ENCODE measurements at regions not wholly inside any gene's neighbourhood (a gene's known extent, or its start where the extent isn't known, plus 50 kb on each side); places are given as distances from the start of the nearest gene placed in this dataset.

DNA sequence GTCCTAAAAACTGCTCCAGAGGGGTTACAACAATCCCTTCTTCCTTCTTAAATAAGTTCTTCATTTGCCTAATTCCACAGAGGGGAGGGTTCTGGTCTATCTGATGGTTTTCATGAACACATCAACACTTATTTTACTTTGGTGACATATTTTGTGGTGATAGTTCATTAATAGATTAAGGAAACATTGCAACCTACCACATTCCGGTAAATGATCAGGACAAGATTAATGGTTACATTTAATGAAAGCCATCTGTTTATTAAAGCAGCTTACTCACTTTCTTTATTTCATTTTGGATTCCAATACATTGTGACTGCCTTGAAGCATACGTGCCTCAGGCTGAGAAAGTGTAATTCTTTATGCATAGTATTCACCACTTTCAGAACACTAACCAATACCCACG, 101.0 kb downstream of the SKIDA1 start:
- Histone ChIP-seq H3K36me3 (no peaks in the 10 kb centered on the region), H3K27me3 (no peaks in the 10 kb centered on the region), H3K27ac (no peak overlapping the region), H3K4me3 (no peak overlapping the region), H3K9me3 (no peaks in the 10 kb centered on the region), H3K4me1 (no peaks in the 10 kb centered on the region)
- in situ Hi-C loops (cut with MboI; ENCODE audit: low pct_ligation_motif_present in 1 of 4, low pct_unique_long_range_greater_than_20kb in 1 of 4, low sequenced_read_pairs in 3 of 4): no loop called here
- intact Hi-C loops (cut with DNase I; ENCODE audit: low total_unique reads): no loop called here
- 50 to 55% methylated on average over 3 of the region's 3 CpGs for WGBS, 2 donors (ENCODE audit: low coverage in 1 of 2)
- no peak for DNase-seq
- TF ChIP-seq POLR2AphosphoS5 (IDR thresholded peaks at IDR 0.05) (no peak), POLR2A (IDR thresholded peaks at IDR 0.05) (no peak), EP300 (IDR thresholded peaks at IDR 0.05; ENCODE audit: low read depth) (no peak)
- TF ChIP-seq, protein P1, sequence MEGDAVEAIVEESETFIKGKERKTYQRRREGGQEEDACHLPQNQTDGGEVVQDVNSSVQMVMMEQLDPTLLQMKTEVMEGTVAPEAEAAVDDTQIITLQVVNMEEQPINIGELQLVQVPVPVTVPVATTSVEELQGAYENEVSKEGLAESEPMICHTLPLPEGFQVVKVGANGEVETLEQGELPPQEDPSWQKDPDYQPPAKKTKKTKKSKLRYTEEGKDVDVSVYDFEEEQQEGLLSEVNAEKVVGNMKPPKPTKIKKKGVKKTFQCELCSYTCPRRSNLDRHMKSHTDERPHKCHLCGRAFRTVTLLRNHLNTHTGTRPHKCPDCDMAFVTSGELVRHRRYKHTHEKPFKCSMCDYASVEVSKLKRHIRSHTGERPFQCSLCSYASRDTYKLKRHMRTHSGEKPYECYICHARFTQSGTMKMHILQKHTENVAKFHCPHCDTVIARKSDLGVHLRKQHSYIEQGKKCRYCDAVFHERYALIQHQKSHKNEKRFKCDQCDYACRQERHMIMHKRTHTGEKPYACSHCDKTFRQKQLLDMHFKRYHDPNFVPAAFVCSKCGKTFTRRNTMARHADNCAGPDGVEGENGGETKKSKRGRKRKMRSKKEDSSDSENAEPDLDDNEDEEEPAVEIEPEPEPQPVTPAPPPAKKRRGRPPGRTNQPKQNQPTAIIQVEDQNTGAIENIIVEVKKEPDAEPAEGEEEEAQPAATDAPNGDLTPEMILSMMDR (IDR thresholded peaks at IDR 0.05): no peak

DNA sequence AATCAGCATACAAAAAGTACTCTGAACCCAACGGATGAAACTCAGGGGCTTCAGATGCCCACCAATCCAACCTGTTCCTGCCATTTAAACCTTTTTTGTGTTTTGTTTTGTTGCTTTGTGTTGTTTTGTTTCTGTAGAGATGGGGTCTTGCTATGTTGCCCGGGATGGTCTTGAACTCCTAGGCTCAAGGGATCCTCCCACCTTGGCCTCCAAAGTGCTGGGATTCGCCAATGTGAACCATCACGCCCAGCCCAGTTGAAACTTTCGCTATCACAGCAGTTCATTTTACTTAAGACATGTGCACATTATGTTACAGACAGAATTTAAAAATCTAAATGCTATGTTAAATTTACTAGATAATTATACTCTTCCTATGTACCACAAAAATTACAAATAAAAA, 101.6 kb downstream of the SKIDA1 start:
- Histone ChIP-seq H3K27ac (no peak overlapping the region), H3K4me3 (no peak overlapping the region), H3K27me3 (no peaks in the 10 kb centered on the region), H3K9me3 (no peaks in the 10 kb centered on the region), H3K36me3 (no peaks in the 10 kb centered on the region), H3K4me1 (no peaks in the 10 kb centered on the region)
- DNase-seq: no peak
- in situ Hi-C loops (cut with MboI; ENCODE audit: low pct_ligation_motif_present in 1 of 4, low pct_unique_long_range_greater_than_20kb in 1 of 4, low sequenced_read_pairs in 3 of 4) (no loop called here), intact Hi-C loops (cut with DNase I; ENCODE audit: low total_unique reads) (no loop called here)
- WGBS, 2 donors (ENCODE audit: low coverage in 1 of 2): 87 to 92% methylated on average over 5 of the region's 5 CpGs
- TF ChIP-seq POLR2AphosphoS5 (IDR thresholded peaks at IDR 0.05) (no peak), POLR2A (IDR thresholded peaks at IDR 0.05) (no peak), EP300 (IDR thresholded peaks at IDR 0.05; ENCODE audit: low read depth) (no peak)
- TF ChIP-seq, protein P1 (IDR thresholded peaks at IDR 0.05): no peak

DNA sequence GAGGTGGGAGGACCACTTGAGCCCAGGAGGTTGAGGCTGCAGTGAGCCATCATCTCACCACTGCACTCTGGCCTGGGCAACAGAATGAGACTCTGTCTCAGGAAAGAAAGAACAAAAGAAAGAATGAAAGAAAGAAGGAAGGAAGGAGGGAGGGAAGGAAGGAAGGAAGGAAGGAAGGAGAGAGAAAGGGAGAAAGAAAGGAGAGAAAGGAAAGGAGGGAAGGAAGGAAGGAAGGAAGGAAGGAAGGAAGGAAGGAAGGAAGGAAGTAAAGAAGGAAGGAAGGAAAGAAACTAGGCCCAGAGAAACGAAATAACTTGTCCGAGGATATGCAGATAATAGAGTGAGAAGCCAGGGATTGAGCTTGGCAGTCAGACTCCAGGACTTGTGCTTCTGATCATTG, 102.1 kb downstream of the SKIDA1 start:
- H3K4me1 ChIP-seq: no peaks in the 10 kb centered on the region
- H3K27ac ChIP-seq: no peak overlapping the region
- no peak for DNase-seq
- no peaks in the 10 kb centered on the region for H3K9me3 ChIP-seq
- 65 to 86% methylated on average over 2 of the region's 2 CpGs for WGBS, 2 donors (ENCODE audit: low coverage in 1 of 2)
- no peak overlapping the region for H3K4me3 ChIP-seq
- in situ Hi-C loops (cut with MboI; ENCODE audit: low pct_ligation_motif_present in 1 of 4, low pct_unique_long_range_greater_than_20kb in 1 of 4, low sequenced_read_pairs in 3 of 4): no loop called here
- intact Hi-C loops (cut with DNase I; ENCODE audit: low total_unique reads): no loop called here
- TF ChIP-seq EP300 (IDR thresholded peaks at IDR 0.05; ENCODE audit: low read depth): no peak
- TF ChIP-seq POLR2A (IDR thresholded peaks at IDR 0.05): no peak
- TF ChIP-seq, protein P1 (IDR thresholded peaks at IDR 0.05): no peak
- TF ChIP-seq POLR2AphosphoS5 (IDR thresholded peaks at IDR 0.05): no peak
- H3K36me3 ChIP-seq: no peaks in the 10 kb centered on the region
- no peaks in the 10 kb centered on the region for H3K27me3 ChIP-seq

DNA sequence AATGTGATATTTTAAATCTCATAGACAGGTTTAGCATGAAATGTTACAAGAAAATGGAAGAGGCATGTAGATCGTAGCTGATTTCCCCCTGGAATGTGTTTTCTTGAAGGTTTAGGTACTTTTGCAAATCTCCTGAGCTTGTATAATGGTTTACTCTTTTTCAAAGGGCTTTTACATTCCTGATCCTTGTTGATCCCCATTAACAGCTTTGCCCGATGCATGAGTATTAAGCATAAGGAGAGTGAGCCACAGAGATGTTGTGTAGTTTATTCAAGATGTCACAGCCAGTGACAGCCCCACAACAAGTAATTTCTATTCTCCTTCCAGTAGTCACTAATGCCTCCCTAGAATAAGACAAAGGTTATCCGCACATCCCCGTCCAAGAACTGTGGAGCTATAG, 103.7 kb downstream of the SKIDA1 start:
- Histone ChIP-seq H3K4me1 (no peaks in the 10 kb centered on the region), H3K27ac (no peak overlapping the region), H3K9me3 (no peaks in the 10 kb centered on the region), H3K36me3 (no peaks in the 10 kb centered on the region), H3K4me3 (no peak overlapping the region), H3K27me3 (no peaks in the 10 kb centered on the region)
- in situ Hi-C loops (cut with MboI; ENCODE audit: low pct_ligation_motif_present in 1 of 4, low pct_unique_long_range_greater_than_20kb in 1 of 4, low sequenced_read_pairs in 3 of 4): no loop called here
- TF ChIP-seq, protein P1 (IDR thresholded peaks at IDR 0.05): no peak
- no peak for TF ChIP-seq POLR2A (IDR thresholded peaks at IDR 0.05)
- TF ChIP-seq POLR2AphosphoS5 (IDR thresholded peaks at IDR 0.05): no peak
- TF ChIP-seq EP300 (IDR thresholded peaks at IDR 0.05; ENCODE audit: low read depth): no peak
- WGBS, 2 donors (ENCODE audit: low coverage in 1 of 2): 83 to 91% methylated on average over 2 to 4 of the region's 4 CpGs
- intact Hi-C loops (cut with DNase I; ENCODE audit: low total_unique reads): no loop called here
- DNase-seq: no peak
